H1 (cell line): ENCODE measurements at regions not wholly inside any gene's neighbourhood (a gene's known extent, or its start where the extent isn't known, plus 50 kb on each side); places are given as distances from the start of the nearest gene placed in this dataset.

ENCODE experiments used
- CTCF ChIA-PET: fragments of 300-600 bp; sonication (Branson Sonifier 250); formaldehyde crosslinking; loops from one replicate; lab custom pipeline; 2021; ENCODE audit not compliant: partially characterized antibody; lab: Charles Lee
- POLR2A ChIA-PET: fragments of 300-600 bp; sonication (Branson Sonifier 250); formaldehyde crosslinking; loops from one replicate; lab custom pipeline; 2021; ENCODE audit warnings: inconsistent platforms; ENCODE audit not compliant: partially characterized antibody; lab: Charles Lee
- DNase-seq, 2 experiments: peaks; one replicate each; pipeline versions ENCODE4 v3.0.0 to v3.0.0-alpha.2; 2010 to 2022; ENCODE audit warnings: low spot score in 2 of 2, low read depth in 1 of 2, mixed read lengths in 1 of 2
- FAIRE-seq: peaks from 2 replicates; lab custom pipeline; 2011; peaks lifted over from hg19 to GRCh38; lab: Jason Lieb, UNC
- H2AFZ ChIP-seq: 2 replicates; pipeline ENCODE4 v1.8.1; 2012; ENCODE audit warnings: low read length, inconsistent platforms
- H2AK5ac ChIP-seq: 2 replicates; pipeline ENCODE4 v1.6.1; 2013; ENCODE audit warnings: low read depth, low read length
- H2BK120ac ChIP-seq: replicated peaks from 2 replicates; pipeline ENCODE3; 2013; ENCODE audit warnings: low read depth, low read length, inconsistent platforms
- H2BK12ac ChIP-seq: 2 replicates; pipeline ENCODE4 v1.6.1; 2013; ENCODE audit warnings: low read depth, low read length
- H2BK15ac ChIP-seq: 2 replicates; pipeline ENCODE4 v1.6.1; 2013; ENCODE audit warnings: low read length
- H2BK20ac ChIP-seq: 2 replicates; pipeline ENCODE4 v1.6.1; 2013; ENCODE audit warnings: low read length
- H2BK5ac ChIP-seq: 2 replicates; pipeline ENCODE4 v1.6.1; 2013; ENCODE audit warnings: low read depth, low read length
- H3K14ac ChIP-seq: 2 replicates; pipeline ENCODE4 v1.6.1; 2013; ENCODE audit warnings: inconsistent platforms; ENCODE audit not compliant: insufficient read length
- H3K18ac ChIP-seq: 2 replicates; pipeline ENCODE4 v1.6.1; 2013; ENCODE audit warnings: low read length; ENCODE audit errors: extremely low read depth
- H3K23ac ChIP-seq: 2 replicates; pipeline ENCODE4 v1.6.1; 2013; ENCODE audit warnings: inconsistent platforms; ENCODE audit not compliant: insufficient read length
- H3K23me2 ChIP-seq: 2 replicates; pipeline ENCODE4 v1.6.1; 2013; ENCODE audit warnings: low read depth, low read length
- H3K27ac ChIP-seq: 2 replicates; pipeline ENCODE4 v1.6.1; 2011; ENCODE audit warnings: low read depth, low read length, inconsistent platforms
- H3K27me3 ChIP-seq, 4 experiments: replicated peaks in 1 of 4; 1 replicate in 1 of 4; 2 replicates in 3 of 4; pipeline versions ENCODE4 v1.6.1 to v1.8.1; 2011 to 2013; ENCODE audit warnings: low read length in 3 of 4, mild to moderate bottlenecking in 3 of 4, inconsistent platforms in 2 of 4, mixed read lengths in 2 of 4, moderate library complexity in 1 of 4; ENCODE audit not compliant: control insufficient read depth in 3 of 4, insufficient read depth in 3 of 4; ENCODE audit errors: extremely low read depth in 1 of 4
- H3K36me3 ChIP-seq, 4 experiments: 2 replicates each; pipeline versions ENCODE4 v1.6.1 to v1.8.1; 2011 to 2013; ENCODE audit warnings: mild to moderate bottlenecking in 4 of 4, low read length in 3 of 4, moderate library complexity in 2 of 4, control low read depth in 1 of 4, inconsistent platforms in 1 of 4; ENCODE audit not compliant: insufficient read depth in 4 of 4, control insufficient read depth in 2 of 4
- H3K4ac ChIP-seq: replicated peaks from 2 replicates; pipeline ENCODE3; 2013; ENCODE audit warnings: low read length, low read depth, mixed read lengths, inconsistent platforms; ENCODE audit not compliant: insufficient read length
- H3K4me1 ChIP-seq, 4 experiments: replicated peaks in 1 of 4; 1 replicate in 1 of 4; 2 replicates in 3 of 4; pipeline versions ENCODE4 v1.6.1 to v1.8.1; 2011 to 2013; ENCODE audit warnings: low read length in 3 of 4, inconsistent platforms in 2 of 4, mixed read lengths in 1 of 4; ENCODE audit not compliant: insufficient read depth in 4 of 4, control insufficient read depth in 3 of 4
- H3K4me2 ChIP-seq, 2 experiments: 2 replicates each; pipeline versions ENCODE4 v1.6.1 to v1.8.1; 2011 to 2013; ENCODE audit warnings: low read depth in 2 of 2, low read length in 2 of 2, control low read depth in 1 of 2, inconsistent platforms in 1 of 2, mild to moderate bottlenecking in 1 of 2; ENCODE audit not compliant: insufficient read depth in 1 of 2
- H3K4me3 ChIP-seq, 4 experiments: fragments of 200-600, 300-600 bp in 1 of 4; sonication (generic), shearing (Covaris generic), sonication (Bioruptor Twin) in 1 of 4; 2 replicates each; pipeline versions ENCODE4 v1.5.1 to v1.8.1; 2011 to 2016; ENCODE audit warnings: low read length in 4 of 4, low read depth in 3 of 4, control low read depth in 2 of 4, inconsistent platforms in 2 of 4, mild to moderate bottlenecking in 2 of 4, mixed read lengths in 1 of 4, moderate library complexity in 1 of 4; ENCODE audit not compliant: insufficient read depth in 2 of 4; ENCODE audit errors: extremely low read depth in 1 of 4
- H3K56ac ChIP-seq: replicated peaks from 2 replicates; pipeline ENCODE3; 2013; ENCODE audit warnings: low read depth, mild to moderate bottlenecking, mixed read lengths, low read length, inconsistent platforms; ENCODE audit not compliant: insufficient read length
- H3K79me1 ChIP-seq: 2 replicates; pipeline ENCODE4 v1.6.1; 2013; ENCODE audit warnings: low read depth, low read length, control low read depth
- H3K79me2 ChIP-seq, 2 experiments: 2 replicates each; pipeline versions ENCODE4 v1.6.1 to v1.8.1; 2012 to 2013; ENCODE audit warnings: low read length in 2 of 2, mild to moderate bottlenecking in 2 of 2, inconsistent platforms in 1 of 2; ENCODE audit not compliant: insufficient read depth in 2 of 2, control insufficient read depth in 1 of 2
- H3K9ac ChIP-seq, 4 experiments: replicated peaks in 1 of 4; 1 replicate in 1 of 4; 2 replicates in 3 of 4; pipeline versions ENCODE4 v1.6.1 to v1.8.1; 2011 to 2013; ENCODE audit warnings: low read depth in 3 of 4, low read length in 3 of 4, control low read depth in 2 of 4, mild to moderate bottlenecking in 2 of 4, moderate library complexity in 2 of 4, inconsistent platforms in 1 of 4; ENCODE audit errors: extremely low read depth in 1 of 4
- H3K9me3 ChIP-seq, 2 experiments: 2 replicates each; pipeline versions ENCODE4 v1.6.1 to v1.8.1; 2012 to 2013; ENCODE audit warnings: mild to moderate bottlenecking in 2 of 2, moderate library complexity in 2 of 2, control low read depth in 1 of 2, inconsistent platforms in 1 of 2, low read depth in 1 of 2, low read length in 1 of 2, mixed read lengths in 1 of 2; ENCODE audit not compliant: insufficient read depth in 2 of 2
- H4K20me1 ChIP-seq, 2 experiments: replicated peaks in 1 of 2; 2 replicates each; pipeline versions ENCODE3 to v1.8.1; 2011 to 2013; ENCODE audit warnings: inconsistent platforms in 2 of 2, low read length in 2 of 2, mild to moderate bottlenecking in 1 of 2; ENCODE audit not compliant: insufficient read depth in 2 of 2, control insufficient read depth in 1 of 2
- H4K5ac ChIP-seq: 2 replicates; pipeline ENCODE4 v1.6.1; 2013; ENCODE audit warnings: low read length, low read depth, mixed read lengths, inconsistent platforms; ENCODE audit not compliant: insufficient read length
- H4K8ac ChIP-seq: 2 replicates; pipeline ENCODE4 v1.8.0; 2013; ENCODE audit warnings: mild to moderate bottlenecking, moderate library complexity, low read length, inconsistent platforms; ENCODE audit not compliant: insufficient read depth; ENCODE audit errors: extremely low read depth
- H4K91ac ChIP-seq: replicated peaks from 2 replicates; pipeline ENCODE3; 2013; ENCODE audit warnings: low read length, mixed read lengths, inconsistent platforms; ENCODE audit not compliant: insufficient read length
- CREB1 ChIP-seq: IDR thresholded peaks from 2 replicates; pipeline ENCODE4 v1.6.1; 2012; ENCODE audit warnings: inconsistent platforms
- CTCF ChIP-seq, 3 experiments: IDR thresholded peaks; 1 replicate in 2 of 3; 2 replicates in 1 of 3; pipeline versions ENCODE4 v1.5.1 to v1.6.1; 2011; ENCODE audit warnings: low read length in 3 of 3, mild to moderate bottlenecking in 3 of 3, inconsistent platforms in 2 of 3, low read depth in 1 of 3, moderate library complexity in 1 of 3; ENCODE audit not compliant: insufficient read depth in 1 of 3; ENCODE audit errors: control extremely low read depth in 1 of 3
- EP300 ChIP-seq, 2 experiments: IDR thresholded peaks; 1 replicate in 1 of 2; 2 replicates in 1 of 2; pipeline ENCODE4 v1.6.1; 2011 to 2012; ENCODE audit warnings: low read depth in 2 of 2, low read length in 2 of 2, mild to moderate bottlenecking in 2 of 2, borderline replicate concordance in 1 of 2, inconsistent platforms in 1 of 2, moderate library complexity in 1 of 2
- MAFK ChIP-seq: IDR thresholded peaks from 2 replicates; pipeline ENCODE4 v1.6.1; 2012; ENCODE audit warnings: low read depth, mild to moderate bottlenecking, improper control_type of control experiment, low read length
- RAD21 ChIP-seq, 2 experiments: IDR thresholded peaks in 1 of 2; conservative IDR thresholded peaks in 1 of 2; 2 replicates each; pipeline ENCODE4 v1.6.1; 2011; ENCODE audit warnings: low read depth in 2 of 2, low read length in 2 of 2, improper control_type of control experiment in 1 of 2, inconsistent platforms in 1 of 2, mild to moderate bottlenecking in 1 of 2, moderate library complexity in 1 of 2
- SP1 ChIP-seq: IDR thresholded peaks from 2 replicates; pipeline ENCODE4 v1.6.1; 2011; ENCODE audit warnings: low read depth, low read length
- WGBS, 2 experiments: shearing (Covaris generic) in 1 of 2; methylation state at CpG; one replicate each; pipeline versions ENCODE4 v1.1.6 to v1.1.7; 2013 to 2015; ENCODE audit warnings: low lambda C conversion rate in 2 of 2, mixed read lengths in 2 of 2, inconsistent platforms in 1 of 2, low coverage in 1 of 2, missing lambda C conversion rate in 1 of 2; ENCODE audit not compliant: insufficient replicate concordance in 2 of 2, insufficient coverage in 1 of 2, insufficient read length in 1 of 2; ENCODE audit errors: extremely low coverage in 1 of 2, missing lambda C conversion rate in 1 of 2; 5-methylcytosine and 5-hydroxymethylcytosine counted together

- no peak overlapping the region for H2BK15ac ChIP-seq
- H2AK5ac ChIP-seq, result no peak overlapping the region
- no peak overlapping the region for H4K5ac ChIP-seq
- FAIRE-seq (no peak), DNase-seq (peak in 1 of 2 experiments; percentile 92)
- no peak overlapping the region for H3K4me3 ChIP-seq
- no peaks in the 10 kb centered on the region for H3K79me1 ChIP-seq
- H2AFZ ChIP-seq, result no peak overlapping the region
- TF ChIP-seq CREB1 (0 out of 2 replicates have a peak, but pooled peaks have one; percentile 15), EP300 (IDR thresholded peaks at IDR 0.05; ENCODE audit: borderline replicate concordance in 1 of 2, low read depth in 2 of 2, low read length in 2 of 2) (no peak), SP1 (no peak), RAD21 (IDR thresholded peaks at IDR 0.05 in 1 of 2, conservative IDR thresholded peaks at IDR 0.05 in 1 of 2; ENCODE audit: low read depth in 2 of 2, low read length in 2 of 2) (peak; percentile 25 to 49; a peak in 2 of 4 replicates), MAFK (no peak), CTCF (IDR thresholded peaks at IDR 0.05; ENCODE audit: control extremely low read depth in 1 of 3, insufficient read depth in 1 of 3, low read depth in 1 of 3, low read length in 3 of 3) (peak; percentile 75 to 85 (median 80))
- H2BK120ac ChIP-seq, result no peak overlapping the region
- H3K18ac ChIP-seq, result no peak overlapping the region
- no peak overlapping the region for H3K9ac ChIP-seq
- no peaks in the 10 kb centered on the region for H3K4me1 ChIP-seq
- no peak overlapping the region for H2BK20ac ChIP-seq
- H4K8ac ChIP-seq, result no peak overlapping the region
- H3K4me2 ChIP-seq, result no peak overlapping the region
- ChIA-PET CTCF (interaction anchor here (0.8 to 1.3 kb wide), 3 partner anchors 19 to 297 kb away, joined by 3 to 4 read pairs (median 4); no protein-coding TSS in a partner anchor), POLR2A (no interaction called here)
- WGBS, 2 experiments, result 52% methylated on average over 11 of the region's 11 CpGs; no CpG with 5 or more reads in 1 of the 2 experiments
- H3K14ac ChIP-seq, result no peak overlapping the region
- no peak overlapping the region for H3K27ac ChIP-seq
- no peak overlapping the region for H2BK12ac ChIP-seq
- peaks cover 9 to 62% (median 34%) of the 10 kb centered on the region in 4 experiments for H3K27me3 ChIP-seq
- no peaks in the 10 kb centered on the region for H3K79me2 ChIP-seq
- H3K56ac ChIP-seq, result no peak overlapping the region
- no peak overlapping the region for H3K23ac ChIP-seq
- H3K23me2 ChIP-seq, result no peaks in the 10 kb centered on the region
- H4K20me1 ChIP-seq, result no peaks in the 10 kb centered on the region
- H3K4ac ChIP-seq, result no peak overlapping the region
- H3K9me3 ChIP-seq, result peaks cover 23 to 58% of the 10 kb centered on the region in 2 experiments; a peak in 3 of 4 replicates
- H4K91ac ChIP-seq, result no peak overlapping the region
- H3K36me3 ChIP-seq, result no peaks in the 10 kb centered on the region
- no peak overlapping the region for H2BK5ac ChIP-seq
These were observed 66.5 kb downstream of the GGTLC2 start for GRCh38 chr22:22710719-22711531.
